A549 (cell line): ENCODE measurements at regions not wholly inside any gene's neighbourhood (a gene's known extent, or its start where the extent isn't known, plus 50 kb on each side); places are given as distances from the start of the nearest gene placed in this dataset.

Source experiments
- ATAC-seq, 2 experiments: fragments of 200-7000 bp in 1 of 2; fragments of >200 bp in 1 of 2; cut with Nextera tagmentation in 1 of 2; cut with Tn5 transposase in 1 of 2; 3 replicates each; pipeline versions ENCODE4 v1.8.0 to v1.9.1; 2018 to 2020; ENCODE audit warnings: mild to moderate bottlenecking in 1 of 2, moderate library complexity in 1 of 2
- CTCF ChIA-PET: fragments of 300-600 bp; sonication (Branson Sonifier 250); formaldehyde crosslinking; extraction: SDS; loops from one replicate; lab custom pipeline; 2021; ENCODE audit warnings: antibody characterized with exemption, inconsistent platforms; lab: Yijun Ruan, JAX
- POLR2A ChIA-PET: fragments of 350-600 bp; formaldehyde crosslinking; extraction: SDS; loops from one replicate; lab custom pipeline; 2021; ENCODE audit warnings: antibody characterized with exemption, inconsistent platforms; lab: Yijun Ruan, JAX
- DNase-seq, 2 experiments: peaks; one replicate each; pipeline versions ENCODE4 v3.0.0 to v3.0.0-alpha.2; 2011 to 2016; ENCODE audit warnings: low read depth in 1 of 2, low spot score in 1 of 2
- FAIRE-seq: peaks from 2 replicates; lab custom pipeline; 2011; peaks lifted over from hg19 to GRCh38; lab: Jason Lieb, UNC
- H3K27ac ChIP-seq, 2 experiments: fragments of >200 bp; sonication (Bioruptor Twin); formaldehyde crosslinking; 3 replicates each; pipeline ENCODE4 v1.5.1; 2016 to 2017
- H3K4me1 ChIP-seq: fragments of >200 bp; sonication (Bioruptor Twin); formaldehyde crosslinking; 3 replicates; pipeline ENCODE4 v1.6.1; 2016
- H3K4me2 ChIP-seq: fragments of >200 bp; sonication (Bioruptor Twin); formaldehyde crosslinking; 3 replicates; pipeline ENCODE4 v1.6.1; 2016
- H3K4me3 ChIP-seq: fragments of >200 bp; sonication (Bioruptor Twin); formaldehyde crosslinking; 3 replicates; pipeline ENCODE4 v1.5.1; 2016
- H3K9me3 ChIP-seq: fragments of >200 bp; sonication (Bioruptor Twin); formaldehyde crosslinking; 3 replicates; pipeline ENCODE4 v1.6.1; 2016
- CEBPB ChIP-seq, 2 experiments: fragments of >200 bp in 1 of 2; sonication (Bioruptor Twin) in 1 of 2; formaldehyde crosslinking in 1 of 2; IDR thresholded peaks; 2 replicates each; pipeline ENCODE4 v1.6.1; 2012 to 2016
- CTCF ChIP-seq: fragments of >200 bp; sonication (Bioruptor Twin); formaldehyde crosslinking; IDR thresholded peaks from 3 replicates; pipeline ENCODE4 v1.5.1; 2016
- EHF ChIP-seq: fragments of 250-450 bp; sonication (Bioruptor Pico); IDR thresholded peaks from 2 replicates; pipeline ENCODE4 v1.5.0; 2020; ENCODE audit warnings: mild to moderate bottlenecking
- EHMT2 ChIP-seq: fragments of 200-600 bp; sonication (generic); IDR thresholded peaks from 2 replicates; pipeline ENCODE4 v1.6.1; 2016; ENCODE audit warnings: antibody characterized with exemption, low read depth, mild to moderate bottlenecking, moderate library complexity
- EP300 ChIP-seq, 2 experiments: fragments of >200 bp; sonication (Bioruptor Twin); formaldehyde crosslinking; IDR thresholded peaks; 2 replicates in 1 of 2; 3 replicates in 1 of 2; pipeline ENCODE4 v1.6.1; 2016 to 2017
- GATA3 ChIP-seq: IDR thresholded peaks from 2 replicates; pipeline ENCODE4 v1.6.1; 2012; ENCODE audit warnings: borderline replicate concordance
- HMGXB4 ChIP-seq: fragments of 250-450 bp; sonication (Bioruptor Pico); IDR thresholded peaks from 2 replicates; pipeline ENCODE4 v1.5.0; 2021; ENCODE audit warnings: mild to moderate bottlenecking, moderate library complexity, borderline replicate concordance
- HOXA7 ChIP-seq: fragments of 250-450 bp; sonication (Bioruptor Pico); IDR thresholded peaks from 2 replicates; pipeline ENCODE4 v1.5.0; 2020; ENCODE audit warnings: mild to moderate bottlenecking, moderate library complexity
- HOXB13 ChIP-seq: fragments of 250-450 bp; sonication (Bioruptor Pico); IDR thresholded peaks from 2 replicates; pipeline ENCODE4 v1.5.0; 2020; ENCODE audit warnings: low read depth, mild to moderate bottlenecking, moderate library complexity
- JUN ChIP-seq, 2 experiments: fragments of >200 bp; sonication (Bioruptor Twin); formaldehyde crosslinking; IDR thresholded peaks; 2 replicates in 1 of 2; 3 replicates in 1 of 2; pipeline ENCODE4 v1.6.1; 2016 to 2017
- KDM1A ChIP-seq: fragments of 200-600 bp; sonication (generic); IDR thresholded peaks from 2 replicates; pipeline ENCODE4 v1.6.1; 2016; ENCODE audit warnings: low read depth, mild to moderate bottlenecking
- KDM5A ChIP-seq: fragments of 200-600 bp; sonication (generic); IDR thresholded peaks from 2 replicates; pipeline ENCODE4 v1.6.1; 2016; ENCODE audit warnings: antibody characterized with exemption, mild to moderate bottlenecking
- NFE2L2 ChIP-seq: fragments of 150-350 bp; conservative IDR thresholded peaks from 2 replicates; pipeline ENCODE4 v1.6.1; 2014; ENCODE audit warnings: low read length
- NPAS2 ChIP-seq: fragments of 250-450 bp; sonication (Bioruptor Pico); IDR thresholded peaks from 2 replicates; pipeline ENCODE4 v1.8.0; 2022; ENCODE audit warnings: mild to moderate bottlenecking, moderate library complexity, borderline replicate concordance
- NR3C1 ChIP-seq: fragments of >200 bp; sonication (Bioruptor Twin); formaldehyde crosslinking; IDR thresholded peaks from 3 replicates; pipeline ENCODE4 v1.6.1; 2017
- POLR2A ChIP-seq: IDR thresholded peaks from 2 replicates; pipeline ENCODE4 v1.6.1; 2012; ENCODE audit warnings: mild to moderate bottlenecking, low read length
- RARB ChIP-seq: fragments of 250-450 bp; sonication (Bioruptor Pico); IDR thresholded peaks from 2 replicates; pipeline ENCODE4 v1.8.0; 2021; ENCODE audit warnings: mild to moderate bottlenecking, moderate library complexity
- RCOR1 ChIP-seq: fragments of 150-350 bp; IDR thresholded peaks from 2 replicates; pipeline ENCODE4 v1.6.1; 2014; ENCODE audit warnings: antibody characterized with exemption, low read length, low read depth
- RFX5 ChIP-seq: fragments of 450-650 bp; IDR thresholded peaks from 2 replicates; pipeline ENCODE4 v1.7.1; 2014; ENCODE audit warnings: antibody characterized with exemption, mild to moderate bottlenecking, moderate library complexity
- RNF2 ChIP-seq: fragments of 200-600 bp; sonication (generic); IDR thresholded peaks from 2 replicates; pipeline ENCODE4 v1.6.1; 2016; ENCODE audit warnings: low read depth, mild to moderate bottlenecking, antibody characterized with exemption, moderate library complexity, borderline replicate concordance
- SREBF2 ChIP-seq: fragments of 450-650 bp; IDR thresholded peaks from 2 replicates; pipeline ENCODE4 v1.6.1; 2014; ENCODE audit warnings: mild to moderate bottlenecking, moderate library complexity
- ZC3H11A ChIP-seq: fragments of 450-650 bp; IDR thresholded peaks from 2 replicates; pipeline ENCODE4 v1.6.1; 2014; ENCODE audit warnings: antibody characterized with exemption, mild to moderate bottlenecking
- ZSCAN20 ChIP-seq: fragments of 250-450 bp; sonication (Bioruptor Pico); IDR thresholded peaks from 2 replicates; pipeline ENCODE4 v1.8.0; 2022; ENCODE audit warnings: mild to moderate bottlenecking, moderate library complexity
- WGBS: methylation state at CpG from one replicate; pipeline ENCODE4 v1.1.6; 2017; ENCODE audit errors: missing lambda C conversion rate; 5-methylcytosine and 5-hydroxymethylcytosine counted together
- TF ChIP-seq, protein P1 (sequence below): fragments of 150-350 bp; IDR thresholded peaks from 2 replicates; pipeline ENCODE4 v1.6.1; 2014; ENCODE audit warnings: low read depth, mild to moderate bottlenecking, low read length
- TF ChIP-seq, protein P2 (sequence below): fragments of 200-600 bp; sonication (generic); IDR thresholded peaks from 2 replicates; pipeline ENCODE4 v1.6.1; 2016; ENCODE audit warnings: antibody characterized with exemption, mild to moderate bottlenecking, moderate library complexity
- TF ChIP-seq, protein P3 (sequence below): fragments of >200 bp; sonication (Bioruptor Twin); formaldehyde crosslinking; IDR thresholded peaks from 2 replicates; pipeline ENCODE4 v1.6.1; 2016

- no peak for FAIRE-seq
- no peak overlapping the region for H3K4me2 ChIP-seq
- TF ChIP-seq RCOR1: no peak
- TF ChIP-seq KDM5A: no peak
- TF ChIP-seq, protein P1, sequence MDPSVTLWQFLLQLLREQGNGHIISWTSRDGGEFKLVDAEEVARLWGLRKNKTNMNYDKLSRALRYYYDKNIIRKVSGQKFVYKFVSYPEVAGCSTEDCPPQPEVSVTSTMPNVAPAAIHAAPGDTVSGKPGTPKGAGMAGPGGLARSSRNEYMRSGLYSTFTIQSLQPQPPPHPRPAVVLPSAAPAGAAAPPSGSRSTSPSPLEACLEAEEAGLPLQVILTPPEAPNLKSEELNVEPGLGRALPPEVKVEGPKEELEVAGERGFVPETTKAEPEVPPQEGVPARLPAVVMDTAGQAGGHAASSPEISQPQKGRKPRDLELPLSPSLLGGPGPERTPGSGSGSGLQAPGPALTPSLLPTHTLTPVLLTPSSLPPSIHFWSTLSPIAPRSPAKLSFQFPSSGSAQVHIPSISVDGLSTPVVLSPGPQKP: no peak
- TF ChIP-seq ZC3H11A: no peak
- no peak for TF ChIP-seq KDM1A
- TF ChIP-seq EHF (CRISPR knock-in tag): no peak
- TF ChIP-seq RFX5: no peak
- no peak for TF ChIP-seq EP300 (IDR thresholded peaks at IDR 0.05)
- TF ChIP-seq SREBF2: no peak
- TF ChIP-seq, protein P2, sequence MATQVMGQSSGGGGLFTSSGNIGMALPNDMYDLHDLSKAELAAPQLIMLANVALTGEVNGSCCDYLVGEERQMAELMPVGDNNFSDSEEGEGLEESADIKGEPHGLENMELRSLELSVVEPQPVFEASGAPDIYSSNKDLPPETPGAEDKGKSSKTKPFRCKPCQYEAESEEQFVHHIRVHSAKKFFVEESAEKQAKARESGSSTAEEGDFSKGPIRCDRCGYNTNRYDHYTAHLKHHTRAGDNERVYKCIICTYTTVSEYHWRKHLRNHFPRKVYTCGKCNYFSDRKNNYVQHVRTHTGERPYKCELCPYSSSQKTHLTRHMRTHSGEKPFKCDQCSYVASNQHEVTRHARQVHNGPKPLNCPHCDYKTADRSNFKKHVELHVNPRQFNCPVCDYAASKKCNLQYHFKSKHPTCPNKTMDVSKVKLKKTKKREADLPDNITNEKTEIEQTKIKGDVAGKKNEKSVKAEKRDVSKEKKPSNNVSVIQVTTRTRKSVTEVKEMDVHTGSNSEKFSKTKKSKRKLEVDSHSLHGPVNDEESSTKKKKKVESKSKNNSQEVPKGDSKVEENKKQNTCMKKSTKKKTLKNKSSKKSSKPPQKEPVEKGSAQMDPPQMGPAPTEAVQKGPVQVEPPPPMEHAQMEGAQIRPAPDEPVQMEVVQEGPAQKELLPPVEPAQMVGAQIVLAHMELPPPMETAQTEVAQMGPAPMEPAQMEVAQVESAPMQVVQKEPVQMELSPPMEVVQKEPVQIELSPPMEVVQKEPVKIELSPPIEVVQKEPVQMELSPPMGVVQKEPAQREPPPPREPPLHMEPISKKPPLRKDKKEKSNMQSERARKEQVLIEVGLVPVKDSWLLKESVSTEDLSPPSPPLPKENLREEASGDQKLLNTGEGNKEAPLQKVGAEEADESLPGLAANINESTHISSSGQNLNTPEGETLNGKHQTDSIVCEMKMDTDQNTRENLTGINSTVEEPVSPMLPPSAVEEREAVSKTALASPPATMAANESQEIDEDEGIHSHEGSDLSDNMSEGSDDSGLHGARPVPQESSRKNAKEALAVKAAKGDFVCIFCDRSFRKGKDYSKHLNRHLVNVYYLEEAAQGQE: no peak
- TF ChIP-seq RNF2: no peak
- no peak for TF ChIP-seq NR3C1
- no peak for TF ChIP-seq HOXA7 (CRISPR knock-in tag)
- no peak for TF ChIP-seq CEBPB (IDR thresholded peaks at IDR 0.05)
- no peaks in the 10 kb centered on the region for H3K4me1 ChIP-seq
- no peak for DNase-seq
- H3K4me3 ChIP-seq: no peak overlapping the region
- CTCF ChIA-PET: no interaction called here
- no peaks in the 10 kb centered on the region for H3K9me3 ChIP-seq
- 63% methylated on average over 5 of the region's 5 CpGs for WGBS
- no peak for ATAC-seq
- H3K27ac ChIP-seq: no peak overlapping the region
- POLR2A ChIA-PET: no interaction called here
Measured at GRCh38 chr2:19041434-19042041, 316.9 kb downstream of the OSR1 start.

DNA sequence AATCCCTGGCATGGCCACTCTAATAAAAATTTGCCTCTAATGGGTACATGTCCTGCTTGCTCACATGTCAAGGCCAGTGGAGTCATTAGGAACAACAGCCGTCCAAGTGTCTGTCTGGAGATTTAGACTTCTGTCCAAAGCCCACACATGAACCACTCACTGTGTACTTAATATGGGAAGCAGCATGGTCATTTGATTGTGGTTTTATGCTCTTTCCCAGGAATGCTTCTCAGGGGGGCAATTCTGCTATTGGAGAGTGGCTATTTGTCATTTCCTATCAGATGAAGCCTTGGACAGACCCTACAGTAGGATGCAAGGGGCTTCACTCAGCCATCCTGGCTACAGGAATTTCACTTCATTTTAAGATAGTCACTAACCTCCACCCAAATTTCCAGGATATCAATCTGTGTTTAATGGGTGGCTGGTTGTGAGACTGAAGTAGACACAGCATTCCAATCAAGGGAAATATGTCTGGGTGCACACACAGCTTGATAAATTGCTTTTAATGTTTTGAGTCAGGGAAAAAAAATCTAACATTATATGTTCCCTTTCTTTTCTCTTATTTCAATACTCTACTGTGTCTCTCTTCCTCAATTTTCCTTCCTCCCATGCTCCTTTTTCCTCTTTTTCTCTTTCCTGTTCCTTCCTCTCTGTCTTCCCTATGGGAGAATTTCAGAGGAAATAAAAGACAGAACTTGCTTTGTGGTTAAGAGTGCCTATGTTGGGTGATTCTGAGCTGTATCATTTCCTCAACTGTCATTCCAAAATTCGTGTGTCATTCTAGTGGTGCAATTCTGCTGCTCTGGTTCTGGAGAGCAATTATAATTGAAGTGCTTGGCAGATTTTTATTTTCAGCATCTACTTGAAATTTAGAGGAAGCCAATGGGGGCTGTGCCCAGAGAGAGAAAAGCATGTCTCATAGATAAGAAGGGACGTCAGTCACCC, 320.1 kb downstream of the OSR1 start:
- CTCF ChIA-PET: interaction anchor here (1.1 to 1.6 kb wide), 2 partner anchors 12 to 17 kb away, joined by 3 to 4 read pairs; no protein-coding TSS in a partner anchor
- no peaks in the 10 kb centered on the region for H3K9me3 ChIP-seq
- no peaks in the 10 kb centered on the region for H3K4me1 ChIP-seq
- FAIRE-seq: no peak
- no peak overlapping the region for H3K4me3 ChIP-seq
- H3K4me2 ChIP-seq: no peak overlapping the region
- DNase-seq: no peak
- H3K27ac ChIP-seq: no peak overlapping the region
- no peak for ATAC-seq
- POLR2A ChIA-PET: no interaction called here
- TF ChIP-seq POLR2A: no peak
- TF ChIP-seq GATA3: no peak
- no peak for TF ChIP-seq ZSCAN20 (CRISPR knock-in tag)
- TF ChIP-seq, protein P3, sequence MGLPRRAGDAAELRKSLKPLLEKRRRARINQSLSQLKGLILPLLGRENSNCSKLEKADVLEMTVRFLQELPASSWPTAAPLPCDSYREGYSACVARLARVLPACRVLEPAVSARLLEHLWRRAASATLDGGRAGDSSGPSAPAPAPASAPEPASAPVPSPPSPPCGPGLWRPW: no peak
- TF ChIP-seq JUN (IDR thresholded peaks at IDR 0.05): no peak
- no peak for TF ChIP-seq RNF2
- no peak for TF ChIP-seq ZC3H11A
- TF ChIP-seq CTCF: no peak
- TF ChIP-seq HOXA7 (CRISPR knock-in tag): no peak
- TF ChIP-seq NFE2L2: no peak
- TF ChIP-seq HMGXB4 (CRISPR knock-in tag): no peak
- no peak for TF ChIP-seq HOXB13 (CRISPR knock-in tag)
- TF ChIP-seq, protein P1: no peak
- no peak for TF ChIP-seq EHMT2
- TF ChIP-seq NPAS2: no peak
- TF ChIP-seq RARB (CRISPR knock-in tag): no peak
- 47% methylated on average over 3 of the region's 3 CpGs for WGBS
